Fibroblast of skin of abdomen (primary cell): ENCODE measurements at regions not wholly inside any gene's neighbourhood (a gene's known extent, or its start where the extent isn't known, plus 50 kb on each side); places are given as distances from the start of the nearest gene placed in this dataset.

Experiments used
- DNase-seq: peaks from one replicate; pipeline ENCODE4 v3.0.0-alpha.2; 2013

DNA sequence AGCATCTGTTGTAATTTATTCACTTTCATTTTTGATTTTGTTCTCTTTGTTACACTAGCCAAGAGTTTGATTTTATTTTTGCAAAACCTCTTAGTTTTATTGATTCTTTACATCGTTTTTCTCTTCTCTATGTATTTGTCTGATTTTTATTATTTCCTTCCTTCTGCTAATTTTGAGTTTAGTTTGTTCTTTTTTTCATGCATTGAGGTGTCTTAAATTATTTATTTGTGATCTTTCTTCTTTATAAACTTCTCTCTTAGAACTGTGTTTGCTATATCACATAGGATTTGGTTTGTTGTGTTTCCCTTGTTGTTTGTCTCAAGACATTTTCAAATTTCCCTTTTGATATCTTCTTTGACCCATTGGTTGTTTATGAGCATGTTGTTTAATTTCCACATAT lies 51.7 kb upstream of the NFKBIA start:
- DNase-seq: no peak

DNA sequence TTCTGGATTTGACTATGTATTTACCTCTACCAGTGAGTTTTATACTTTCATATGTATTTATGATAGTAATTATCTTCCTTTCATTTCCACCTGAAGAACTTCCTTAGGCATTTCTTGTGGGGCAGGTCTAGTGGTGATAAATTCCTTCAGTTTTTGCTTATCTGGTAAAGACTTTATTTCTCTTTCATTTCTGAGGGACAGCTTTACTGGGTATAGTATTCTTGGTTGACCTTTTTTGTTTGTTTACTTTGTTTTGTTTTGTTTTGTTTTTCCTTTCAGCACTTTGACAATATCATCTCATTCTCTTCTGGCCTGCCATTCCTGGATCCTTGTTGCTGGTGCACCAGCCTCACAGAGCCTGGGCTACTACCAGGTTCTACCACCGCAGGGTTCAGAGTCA lies 53.9 kb upstream of the NFKBIA start:
- no peak for DNase-seq

DNA sequence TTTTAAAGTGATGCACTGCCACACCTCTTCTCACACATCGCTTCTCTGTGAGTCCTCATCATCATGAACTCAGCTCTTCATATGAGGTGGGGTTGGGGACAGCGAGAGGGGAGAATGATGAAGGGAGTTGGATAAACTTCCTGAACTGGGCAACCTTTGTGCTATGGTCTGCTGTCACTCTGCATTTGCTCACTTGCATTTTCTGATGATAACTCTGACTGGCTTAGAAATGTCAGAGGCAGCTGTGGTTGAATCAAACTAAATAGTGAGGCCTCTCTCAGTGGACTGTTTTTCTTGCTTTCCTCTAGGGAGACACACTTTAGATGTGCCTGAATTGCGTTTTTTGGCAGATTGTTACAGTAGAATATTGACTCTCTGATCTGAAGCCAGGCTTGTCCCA lies 55.2 kb upstream of the NFKBIA start:
- DNase-seq: no peak

DNA sequence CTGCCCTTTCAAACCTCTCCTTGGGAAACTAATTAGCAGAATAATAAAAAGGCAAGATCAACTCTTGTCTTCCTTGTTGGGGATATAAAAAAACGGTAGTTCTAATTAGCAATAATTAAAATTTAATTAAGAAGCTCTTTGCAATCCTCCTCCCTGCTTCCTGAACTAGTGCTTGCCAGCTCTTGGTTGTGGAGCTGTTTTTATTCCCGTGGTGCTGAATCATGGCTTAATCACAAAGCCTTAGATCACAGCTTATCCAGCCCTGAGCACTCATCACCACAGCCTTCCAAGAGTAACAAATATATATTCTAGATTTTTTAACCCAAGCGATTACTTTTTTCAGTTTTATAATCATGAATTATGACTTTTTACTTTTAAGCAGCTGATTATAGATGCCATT lies 63.2 kb upstream of the INSM2 start:
- DNase-seq: peak; percentile 1

DNA sequence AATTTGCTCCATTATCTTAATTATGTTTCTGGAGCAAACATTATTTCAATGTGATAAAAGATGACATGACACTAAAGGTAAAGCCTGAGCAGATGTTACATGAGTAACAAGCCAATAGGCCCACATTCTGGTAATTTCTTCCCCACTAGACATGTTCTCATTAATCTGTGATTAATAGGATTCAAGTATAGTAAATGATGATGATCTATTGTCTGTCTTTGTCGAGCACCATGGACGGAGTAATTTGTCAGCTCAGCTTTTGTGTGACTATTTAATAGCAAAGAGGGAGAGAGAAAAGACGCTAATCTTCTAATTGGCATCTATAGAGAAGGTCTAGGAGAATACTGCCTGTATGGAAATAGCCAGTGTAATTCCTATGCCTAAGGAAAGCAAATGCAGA lies 62.2 kb upstream of the INSM2 start:
- DNase-seq: no peak

DNA sequence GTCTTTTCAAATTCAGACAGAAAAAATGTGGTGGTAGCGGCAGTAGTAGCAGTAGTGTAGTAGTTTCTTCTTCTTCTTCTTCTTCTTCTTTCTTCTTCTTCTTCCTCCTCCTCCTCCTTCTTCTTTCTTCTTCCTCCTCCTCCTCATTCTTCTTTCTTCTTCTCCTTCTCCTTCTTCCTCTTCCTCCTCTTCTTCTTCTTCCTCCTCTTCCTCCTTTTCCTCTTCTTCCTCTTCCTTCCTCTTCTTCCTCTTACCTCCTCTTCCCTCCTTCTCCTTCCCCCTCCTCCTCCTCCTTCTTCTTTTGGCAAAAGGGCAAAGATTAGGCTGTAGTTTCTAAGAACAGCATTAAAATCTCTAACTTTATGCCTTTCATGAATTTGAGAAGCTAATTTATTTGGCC lies 59.6 kb upstream of the INSM2 start:
- no peak for DNase-seq

DNA sequence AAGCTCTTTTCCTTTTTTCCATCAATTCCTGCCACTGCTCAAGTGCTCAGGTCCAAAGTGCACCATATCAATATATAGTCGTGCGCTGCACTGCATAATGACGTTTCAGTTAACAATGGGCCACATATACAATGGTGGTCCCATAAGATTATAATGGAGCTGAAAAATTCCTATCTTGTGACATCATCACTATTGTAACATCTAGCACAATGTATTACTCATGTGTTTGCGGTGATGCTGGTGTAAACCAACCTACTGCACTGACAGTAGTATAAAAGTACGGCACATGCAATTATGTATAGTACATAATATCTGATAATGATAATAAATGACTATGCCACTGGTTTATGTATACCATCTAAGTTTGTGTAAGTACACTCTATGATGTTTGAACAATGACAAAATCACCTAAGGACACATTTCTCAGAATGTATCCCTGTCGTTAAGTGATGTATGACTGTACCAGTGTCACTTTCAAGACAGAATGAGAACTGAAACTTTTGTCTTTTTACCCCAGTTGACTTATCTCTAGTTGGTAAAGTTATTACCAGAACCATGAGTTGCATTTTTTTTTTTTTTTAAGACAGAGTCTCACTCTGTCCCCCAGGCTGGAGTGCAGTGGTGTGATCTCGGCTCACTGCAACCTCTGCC lies 53.7 kb upstream of the INSM2 start:
- DNase-seq: no peak

DNA sequence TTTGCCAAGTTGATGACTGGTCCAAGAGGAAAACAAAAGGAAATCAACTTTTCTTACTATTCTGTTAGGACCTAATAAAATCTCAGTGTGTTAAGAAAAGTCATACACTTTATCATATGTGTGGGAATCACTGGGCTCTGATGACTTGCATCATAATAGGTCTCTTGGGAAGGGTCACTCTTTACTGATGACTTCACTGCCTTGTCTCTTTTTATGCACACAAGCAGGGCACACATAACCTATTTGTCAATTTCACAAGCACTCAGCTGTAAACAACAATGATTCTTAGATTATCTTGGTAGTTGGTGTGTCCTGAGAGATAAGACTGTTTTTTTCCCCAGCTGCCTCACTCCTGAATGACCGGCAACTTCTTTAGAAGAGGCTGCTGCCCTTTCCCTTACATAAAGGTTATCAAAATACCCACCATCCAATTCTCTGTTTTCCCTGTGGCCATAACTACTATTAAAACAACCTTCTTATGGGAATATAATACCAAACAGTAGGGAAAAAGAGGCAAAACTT lies 50.9 kb upstream of the INSM2 start:
- DNase-seq: no peak
